GM18868 (cell line): ENCODE measurements at regions not wholly inside any gene's neighbourhood (a gene's known extent, or its start where the extent isn't known, plus 50 kb on each side); places are given as distances from the start of the nearest gene placed in this dataset.
"Not testable (repeated sequence)": the region's sequence is repeated elsewhere in the genome, so short reads cannot be mapped to it uniquely, and the experiment has no call there.

ENCODE experiments used
- ATAC-seq: cut with Tn5 transposase; IDR thresholded peaks from one replicate; pipeline ENCODE4 v1.9.1; 2021; ENCODE audit warnings: mild to moderate bottlenecking, moderate library complexity; ENCODE audit not compliant: unreplicated experiment

DNA sequence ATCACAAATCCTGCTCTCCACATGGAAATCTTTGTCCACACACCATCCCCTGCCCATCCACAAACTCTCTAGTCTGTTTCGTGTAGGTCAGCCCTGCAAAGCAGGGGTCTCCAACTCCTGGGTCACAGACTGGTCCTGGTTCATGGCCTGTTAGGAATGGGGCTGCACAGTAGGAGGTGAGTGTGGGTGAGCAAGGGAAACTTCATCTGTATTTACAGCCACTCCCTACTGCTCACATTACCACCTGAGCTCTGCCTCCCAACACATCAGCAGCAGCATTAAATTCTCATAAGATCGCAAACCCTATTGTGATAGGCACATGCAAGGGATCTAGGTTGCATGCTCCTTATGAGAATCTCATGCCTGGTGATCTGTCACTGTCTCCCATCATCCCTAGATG is 242.1 kb downstream of the FGFR2 start:
- no peak for ATAC-seq

DNA sequence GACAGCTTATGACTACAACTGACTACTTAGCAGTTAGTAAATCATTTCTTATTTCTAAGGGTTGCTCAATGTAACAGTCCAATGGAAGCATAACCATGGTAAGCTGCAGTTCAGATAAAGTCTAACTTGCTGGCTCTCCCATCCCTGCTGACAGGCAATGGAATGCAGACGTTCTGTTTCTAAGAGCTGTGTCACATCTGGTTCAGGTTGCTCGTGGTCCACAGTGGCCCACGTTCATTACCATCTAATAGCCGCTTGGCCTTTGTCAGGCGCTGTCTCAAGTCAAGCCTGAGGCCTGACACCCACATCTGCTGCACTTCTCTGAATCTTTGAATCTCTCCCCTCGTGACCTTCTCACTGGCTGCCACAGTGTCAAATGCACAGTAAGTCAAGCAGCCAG is 240.8 kb downstream of the FGFR2 start:
- ATAC-seq, result no peak

DNA sequence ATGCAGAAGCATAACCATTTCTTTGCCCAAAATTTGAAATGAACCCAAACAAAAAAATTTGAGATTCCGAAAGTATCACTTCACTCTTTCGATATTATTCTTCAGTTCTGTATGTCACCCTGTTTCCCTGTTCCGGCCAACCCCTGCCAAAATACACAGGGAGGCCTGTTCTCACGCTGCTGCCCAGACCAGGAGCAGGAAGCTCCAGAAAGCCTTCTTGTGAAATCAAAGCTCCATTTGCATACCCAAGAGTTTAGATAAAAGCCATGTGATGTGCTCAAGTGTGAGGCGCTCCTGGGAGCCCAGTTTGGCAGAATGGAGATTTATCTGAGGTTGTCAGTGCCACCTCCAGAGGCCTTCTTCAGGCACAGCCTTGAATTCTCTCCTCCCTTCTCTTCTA is 236.2 kb downstream of the FGFR2 start:
- no peak for ATAC-seq

DNA sequence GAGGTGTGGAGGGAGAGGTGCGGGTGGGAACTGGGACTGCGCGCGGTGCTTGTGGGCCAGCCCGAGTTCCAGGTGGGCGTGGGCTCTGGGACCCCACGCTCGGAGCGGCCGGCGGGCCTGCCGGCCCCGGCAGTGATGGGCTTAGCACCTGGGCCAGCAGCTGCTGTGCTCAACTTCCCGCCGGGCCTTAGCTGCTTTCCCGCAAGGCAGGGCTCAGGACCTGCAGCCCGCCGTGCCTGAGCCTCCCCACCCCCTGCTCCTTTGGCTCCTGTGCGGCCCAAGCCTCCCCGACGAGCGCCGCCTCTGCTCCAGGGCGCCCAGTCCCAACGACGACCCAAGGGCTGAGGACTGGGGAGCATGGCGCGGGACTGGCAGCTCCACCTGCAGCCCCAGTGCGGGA is 232.7 kb downstream of the FGFR2 start:
- ATAC-seq, result no peak

DNA sequence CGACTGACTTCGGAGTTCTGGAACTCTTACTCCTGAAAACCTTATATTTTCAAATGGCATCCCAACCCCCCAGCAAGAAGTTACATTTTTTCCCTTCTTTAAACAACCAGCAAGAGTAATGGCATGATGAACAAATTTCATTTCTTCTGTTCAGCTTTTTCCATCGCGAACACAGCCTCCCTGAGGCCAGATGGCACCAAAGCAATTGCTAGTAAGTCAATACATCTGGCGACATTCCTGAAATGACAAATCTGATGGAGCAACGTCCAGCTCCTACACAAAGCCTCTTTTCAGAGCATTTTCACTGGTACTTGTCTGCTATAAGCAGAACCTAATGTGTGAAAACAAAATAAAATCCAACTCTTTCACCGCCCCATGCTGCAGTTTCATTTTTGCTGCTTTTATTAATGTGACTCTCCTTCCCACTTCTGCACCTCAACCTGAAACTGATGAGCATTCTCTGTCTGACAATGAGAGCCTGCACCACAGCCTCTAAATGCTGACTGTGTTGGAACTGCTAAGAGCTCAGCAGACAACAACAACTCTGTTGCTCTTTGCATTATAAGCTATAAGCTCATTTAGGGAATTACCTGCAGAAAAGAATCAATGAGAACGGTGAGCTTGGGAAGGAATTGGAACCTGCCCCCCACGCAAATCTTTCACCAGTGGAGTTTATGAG is 229.8 kb downstream of the FGFR2 start:
- ATAC-seq, result no peak

DNA sequence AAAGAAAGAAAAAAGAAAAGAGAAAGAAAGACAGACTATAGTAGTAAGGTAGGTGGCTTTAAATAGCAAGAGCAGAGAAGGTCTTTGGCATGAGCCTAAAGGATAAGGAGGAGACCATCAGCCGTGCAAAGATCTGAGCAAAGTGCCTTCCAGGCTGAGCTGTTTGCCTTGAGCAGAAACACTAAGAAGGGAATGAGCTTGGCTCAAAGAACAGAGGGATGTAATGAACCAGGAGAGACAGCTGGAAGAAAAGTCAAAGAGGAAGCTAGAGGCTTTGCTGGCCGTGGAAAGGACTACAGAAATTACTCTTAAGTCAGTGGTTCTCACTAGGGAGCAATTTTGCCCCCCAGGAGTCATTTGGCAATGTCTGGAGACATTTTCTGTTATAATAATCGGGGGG is 228.6 kb downstream of the FGFR2 start:
- no peak for ATAC-seq

DNA sequence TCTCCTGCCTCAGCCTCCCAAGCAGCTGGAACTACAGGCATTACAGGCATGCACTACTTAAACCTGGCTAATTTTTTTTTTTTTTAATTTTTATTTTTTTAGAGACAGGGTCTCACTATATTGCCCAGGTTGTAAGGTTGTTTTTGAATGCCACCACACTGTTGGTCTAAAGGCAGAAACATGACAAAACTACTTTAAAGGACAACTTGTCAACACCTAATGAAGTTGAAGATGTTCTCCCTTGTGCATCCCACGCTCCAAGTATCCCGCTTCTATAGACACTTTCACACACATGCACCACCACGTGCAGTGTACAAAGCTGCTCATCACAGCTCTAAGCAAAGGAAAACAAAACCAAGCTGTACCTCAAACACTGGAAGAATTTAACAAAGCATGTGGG is 226.4 kb downstream of the FGFR2 start:
- ATAC-seq, result no peak

DNA sequence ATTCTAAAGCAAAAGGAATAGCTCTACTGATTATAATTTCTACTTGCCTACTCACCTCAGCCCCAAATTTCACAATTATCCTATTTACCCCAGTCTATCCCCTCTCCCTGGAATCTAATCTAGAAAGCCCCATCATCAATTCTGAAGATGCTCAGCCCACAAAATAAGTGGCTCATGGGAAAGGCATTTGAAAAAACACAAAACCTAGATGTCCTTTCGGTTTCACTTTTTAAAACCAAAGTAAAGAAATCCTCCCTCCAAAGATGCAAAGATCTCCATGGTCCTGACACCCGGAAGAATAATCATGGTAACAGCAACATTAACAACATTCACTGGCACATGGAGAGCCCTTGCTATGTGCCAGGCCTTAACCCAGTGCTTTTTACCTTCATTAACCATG is 224.8 kb downstream of the FGFR2 start:
- no peak for ATAC-seq

DNA sequence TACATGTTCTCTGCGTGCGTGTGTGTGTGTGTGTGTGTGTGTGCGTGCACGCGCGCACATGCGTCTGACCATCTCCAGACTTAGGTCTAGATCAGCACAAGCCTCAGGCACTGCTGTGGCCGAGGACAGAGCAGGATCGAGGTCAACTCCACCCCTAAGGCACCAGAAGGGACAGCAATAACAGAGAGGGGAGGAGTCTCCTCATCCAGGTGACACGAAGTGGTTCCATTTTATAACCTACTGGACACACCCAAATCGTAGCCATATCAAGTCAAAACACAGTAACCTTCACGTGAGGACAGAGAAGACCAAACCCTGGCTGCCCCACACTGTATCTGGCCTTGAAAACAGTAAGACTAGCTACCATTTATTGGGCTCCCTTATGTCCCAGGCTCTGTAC is 224.1 kb downstream of the FGFR2 start:
- ATAC-seq, result no peak

DNA sequence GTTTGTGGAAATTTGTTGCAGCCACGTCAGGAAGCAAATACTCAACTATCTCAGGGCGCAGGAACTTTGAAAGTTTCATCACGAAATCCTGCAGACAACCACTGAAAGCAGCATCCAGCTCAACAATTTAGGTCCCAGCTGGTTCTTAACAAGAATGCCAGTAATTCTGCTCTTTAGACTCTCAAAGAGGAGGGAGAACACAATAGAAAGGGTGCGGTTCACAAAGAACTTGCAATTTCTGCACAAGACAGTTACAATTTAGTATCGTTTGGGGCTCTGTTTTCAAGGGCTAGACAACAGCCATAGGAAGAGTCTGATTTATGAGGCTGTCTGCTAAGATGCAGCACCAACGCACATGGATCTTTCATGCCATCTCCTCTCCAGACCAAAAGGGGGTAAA is 223.1 kb downstream of the FGFR2 start:
- no peak for ATAC-seq

DNA sequence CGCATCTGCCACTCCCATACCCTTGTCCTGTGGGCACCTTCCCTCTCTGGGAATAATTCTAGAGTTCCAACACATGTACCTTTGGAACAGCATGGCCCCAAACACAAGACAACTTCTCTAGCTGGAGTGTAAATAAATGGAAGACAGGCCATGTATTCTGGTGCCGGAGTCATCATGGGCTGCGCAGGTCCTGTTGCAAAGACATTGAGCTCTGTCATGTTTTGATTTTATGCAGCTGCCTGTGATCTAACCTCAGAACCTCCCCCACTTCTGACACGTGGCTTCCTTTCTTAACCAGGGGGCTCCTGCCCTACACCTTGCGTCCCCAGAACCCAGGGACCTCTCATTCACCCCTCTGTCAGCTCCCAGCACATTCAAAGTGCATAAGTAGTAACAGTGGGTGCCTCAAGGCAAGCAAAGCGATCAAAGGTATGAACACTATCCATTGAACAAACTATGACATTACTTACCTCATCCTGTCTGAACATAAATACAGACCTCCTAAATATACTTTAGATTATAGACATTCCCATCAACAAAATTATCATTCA is 219.9 kb downstream of the FGFR2 start:
- no peak for ATAC-seq

DNA sequence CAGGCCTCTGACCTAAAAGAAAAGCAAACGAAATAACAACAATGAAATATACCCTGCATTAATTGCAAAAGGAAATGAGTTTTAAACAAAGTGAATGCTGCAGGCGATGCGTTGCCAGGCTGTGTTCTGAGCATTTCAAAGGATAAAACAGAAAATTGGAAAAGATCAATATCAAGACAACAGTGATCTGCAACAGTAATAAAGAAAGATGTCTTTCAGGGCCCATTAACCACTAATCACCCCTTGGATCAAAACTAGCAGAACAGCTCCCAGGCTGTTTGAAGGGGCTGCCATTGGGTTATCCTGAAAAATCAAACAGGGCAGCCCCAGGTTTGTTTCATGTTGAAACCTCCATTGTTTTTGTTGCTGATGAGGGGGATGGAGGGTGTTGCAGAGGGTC is 219.2 kb downstream of the FGFR2 start:
- ATAC-seq, result no peak

DNA sequence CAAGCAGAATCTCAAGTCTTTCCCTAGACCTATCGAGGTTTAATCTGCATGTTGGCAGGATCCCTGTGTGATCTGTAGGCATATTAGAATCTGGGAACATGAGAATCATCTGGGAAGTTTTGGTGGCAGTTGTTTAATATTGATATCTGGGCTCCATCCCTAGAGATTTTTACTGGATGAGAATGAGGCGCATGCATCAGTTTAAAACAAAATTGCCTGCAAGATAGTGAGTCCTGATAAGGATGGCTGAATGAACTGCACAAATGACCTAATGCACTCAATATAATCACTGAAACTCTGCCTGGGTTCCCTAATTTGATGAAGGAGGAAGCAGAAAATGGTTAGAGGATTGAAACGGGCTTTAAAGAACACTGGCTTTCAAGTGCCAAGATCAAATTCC is 218.0 kb downstream of the FGFR2 start:
- no peak for ATAC-seq

DNA sequence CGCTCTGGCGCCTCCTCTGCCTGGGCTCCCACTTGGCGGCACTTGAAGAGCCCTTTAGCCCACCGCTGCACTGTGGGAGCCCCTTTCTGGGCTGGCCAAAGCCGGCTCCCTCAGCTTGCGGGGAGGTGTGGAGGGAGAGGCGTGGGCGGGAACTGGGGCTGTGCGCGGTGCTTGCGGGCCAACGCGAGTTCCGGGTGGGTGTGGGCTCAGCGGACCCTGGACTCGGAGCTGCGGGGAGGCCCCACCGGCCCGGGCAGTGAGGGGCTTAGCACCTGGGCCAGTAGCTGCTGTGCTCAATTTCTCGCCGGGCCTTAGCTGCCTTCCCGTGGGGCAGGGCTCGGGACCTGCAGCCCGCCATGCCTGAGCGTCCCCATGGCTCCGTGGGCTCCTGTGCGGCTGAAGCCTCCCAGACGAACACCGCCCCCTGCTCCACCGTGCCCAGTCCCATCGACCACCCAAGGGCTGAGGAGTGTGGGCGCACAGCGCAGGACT is 216.2 kb downstream of the FGFR2 start:
- not testable (repeated sequence) for ATAC-seq

DNA sequence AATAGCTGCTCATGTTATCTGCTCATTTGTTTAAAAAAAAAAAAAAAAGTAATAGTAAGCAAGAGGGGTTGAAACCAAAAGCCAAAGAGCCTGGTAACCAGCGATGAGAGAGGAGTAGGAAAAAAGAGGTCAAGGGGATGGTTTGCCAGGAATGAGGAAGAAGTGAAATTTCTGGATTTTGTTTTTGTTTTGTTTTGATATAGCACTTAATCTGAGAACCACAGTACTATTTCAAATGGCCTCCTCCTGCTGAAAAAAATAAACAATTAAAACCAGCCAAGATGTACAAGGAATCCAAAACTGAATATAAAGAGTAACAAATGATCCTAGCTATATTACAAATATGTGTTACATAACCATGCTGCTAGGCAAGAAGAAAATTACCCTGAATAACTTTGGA is 213.1 kb downstream of the FGFR2 start:
- no peak for ATAC-seq

DNA sequence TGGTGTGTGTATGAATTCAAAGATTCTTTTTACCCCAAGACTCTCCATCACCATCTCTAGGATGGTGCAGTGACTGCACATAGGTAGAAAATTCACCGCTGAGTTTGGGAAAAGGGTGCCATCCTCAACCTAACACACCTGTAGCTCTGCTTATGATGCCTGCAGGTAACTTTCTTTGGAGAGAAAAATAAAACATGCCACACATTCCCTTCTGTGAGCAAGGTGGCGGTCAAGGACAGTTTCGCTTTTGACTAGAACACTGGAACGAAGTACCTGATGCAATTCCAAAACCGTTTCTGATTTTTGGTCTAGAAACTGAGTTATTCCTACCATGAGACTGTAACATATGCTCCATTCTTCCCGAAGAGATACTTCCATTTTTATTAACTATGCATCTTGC is 205.6 kb downstream of the FGFR2 start:
- no peak for ATAC-seq

DNA sequence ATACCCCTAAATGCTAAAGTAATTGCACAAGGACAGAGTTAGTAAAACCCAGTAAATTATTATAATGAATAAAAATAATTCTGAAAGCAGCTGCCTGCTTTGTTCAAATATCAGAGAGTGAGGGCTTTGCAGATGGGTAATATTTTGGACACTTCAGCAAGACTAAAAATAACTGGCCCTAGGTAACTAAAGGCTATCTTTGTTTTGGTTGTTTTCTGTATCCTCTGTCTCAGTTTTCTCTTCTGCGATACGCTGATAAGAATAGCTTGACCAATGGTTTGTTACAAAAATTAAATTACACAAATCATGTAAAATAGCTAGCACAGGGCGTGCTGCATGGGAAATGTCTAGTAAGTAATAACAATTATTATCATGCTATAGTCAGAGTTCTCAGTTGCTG is 204.7 kb downstream of the FGFR2 start:
- ATAC-seq, result no peak

DNA sequence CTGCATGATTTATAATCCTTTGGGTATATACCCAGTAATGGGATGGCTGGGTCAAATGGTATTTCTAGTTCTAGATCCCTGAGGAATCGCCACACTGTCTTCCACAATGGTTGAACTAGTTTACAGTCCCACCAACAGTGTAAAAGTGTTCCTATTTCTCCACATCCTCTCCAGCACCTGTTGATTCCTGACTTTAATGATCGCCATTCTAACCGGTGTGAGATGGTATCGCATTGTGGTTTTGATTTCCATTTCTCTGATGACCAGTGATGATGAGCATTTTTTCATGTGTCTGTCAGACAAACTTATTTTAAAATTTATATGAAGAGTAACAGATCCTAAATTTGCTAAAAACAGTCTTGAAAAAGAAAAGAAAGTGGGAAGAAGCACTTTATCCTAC is 197.7 kb downstream of the FGFR2 start:
- ATAC-seq, result not testable (repeated sequence)

DNA sequence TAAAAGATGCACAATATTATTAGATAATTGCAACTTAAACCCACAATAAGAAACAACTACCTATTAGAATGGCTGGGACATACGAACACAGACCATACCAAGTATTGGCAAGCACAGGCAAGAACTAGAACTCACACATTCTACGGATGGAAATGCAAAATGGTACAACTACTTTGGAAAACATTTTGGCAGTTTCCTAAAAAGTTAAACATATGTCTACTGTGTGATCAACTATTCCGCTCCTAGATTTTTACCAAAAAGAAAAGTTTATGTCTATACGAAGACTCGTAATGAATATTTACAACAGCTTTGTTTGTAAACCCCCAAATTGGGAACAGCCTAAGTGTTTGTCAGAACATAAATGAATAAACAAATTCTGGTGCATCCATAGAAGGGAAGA is 194.7 kb downstream of the FGFR2 start:
- no peak for ATAC-seq

DNA sequence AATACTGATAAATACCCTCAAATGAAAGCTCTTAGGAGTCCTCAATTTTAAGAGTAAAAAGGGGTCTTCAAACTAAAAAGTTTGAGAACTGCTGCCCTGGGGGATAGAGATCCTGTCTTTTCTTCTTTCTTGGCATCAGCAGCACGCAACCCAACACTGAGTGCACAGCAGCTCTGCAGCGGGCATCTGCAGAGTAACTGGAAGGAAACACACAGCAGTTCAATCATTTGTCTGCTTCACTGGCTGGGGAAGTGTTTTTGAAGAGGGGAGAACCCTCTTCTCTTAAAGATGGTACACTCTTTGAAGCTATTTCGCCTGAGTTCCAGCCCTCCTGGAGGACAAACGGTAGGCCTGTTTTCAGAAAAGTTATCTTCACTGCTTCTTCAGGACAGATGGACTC is 193.6 kb downstream of the FGFR2 start:
- no peak for ATAC-seq

DNA sequence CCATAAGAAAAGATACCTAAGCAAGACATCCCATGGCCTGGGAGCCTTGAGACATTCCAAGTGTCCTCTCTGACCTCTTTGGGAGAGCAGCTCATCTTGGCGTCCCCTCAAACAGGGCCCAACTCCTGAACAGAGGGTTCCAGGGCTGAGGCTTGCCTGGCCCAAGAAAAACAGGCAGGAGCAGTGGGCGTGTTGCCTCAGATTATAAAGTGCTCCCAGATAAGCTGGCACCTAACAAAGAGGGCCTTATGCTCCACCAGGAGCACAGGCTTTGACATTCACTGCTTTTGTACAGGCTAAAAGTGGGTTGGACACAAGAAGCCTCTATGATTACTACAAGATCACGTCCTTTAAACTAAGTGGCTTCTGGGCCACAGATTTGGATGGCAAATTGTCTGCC is 193.1 kb downstream of the FGFR2 start:
- no peak for ATAC-seq

DNA sequence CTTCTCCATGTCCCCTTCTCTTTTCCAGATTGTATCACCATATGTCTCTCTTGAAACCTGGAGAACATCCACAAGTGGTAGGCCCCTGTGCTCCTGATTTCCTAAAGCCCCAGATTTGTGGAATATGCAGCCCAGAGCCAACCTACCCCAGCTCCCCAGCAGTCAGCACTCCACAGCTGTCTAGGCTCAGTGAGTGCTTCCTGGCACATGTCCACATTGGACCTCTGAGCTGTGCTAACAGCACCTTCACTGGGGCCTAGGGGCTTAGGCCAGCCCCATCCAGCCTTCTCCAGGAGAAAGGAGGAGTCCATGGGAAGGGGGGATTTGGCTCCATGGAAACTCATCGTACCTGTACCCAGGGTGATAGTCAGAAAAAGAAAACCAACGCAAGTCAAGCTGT is 192.7 kb downstream of the FGFR2 start:
- ATAC-seq, result no peak

DNA sequence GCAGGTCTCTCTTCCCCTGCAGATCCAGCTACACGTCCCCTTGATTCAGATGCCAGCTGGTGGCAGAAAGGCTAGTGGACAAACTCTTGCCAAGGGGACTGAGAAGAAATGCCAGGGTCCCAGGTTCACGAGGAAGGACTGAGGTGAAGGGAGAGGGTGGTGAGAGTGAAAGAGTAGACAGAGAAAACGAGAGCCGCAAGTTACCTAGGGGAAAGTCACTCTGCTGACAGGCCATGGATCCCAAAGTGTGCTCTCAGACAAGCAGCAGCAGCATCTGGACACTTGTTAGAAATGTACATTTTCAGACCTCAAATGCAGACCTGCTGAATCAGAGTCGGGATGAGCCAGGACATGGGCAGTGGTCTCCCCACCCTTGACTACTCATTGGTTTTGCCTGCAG is 192.3 kb downstream of the FGFR2 start:
- no peak for ATAC-seq
